ENCODE measurements at regions not wholly inside any gene's neighbourhood (a gene's known extent, or its start where the extent isn't known, plus 50 kb on each side); places are given as distances from the start of the nearest gene placed in this dataset.

- H3K27me3 Mint-ChIP-seq (ENCODE audit: low read depth), result no peaks in the 10 kb centered on the region
- peaks cover 4% of the 10 kb centered on the region for H3K9me3 Mint-ChIP-seq
- no peak overlapping the region for H3K27ac Mint-ChIP-seq
- no peak overlapping the region for H3K4me3 Mint-ChIP-seq
- DNase-seq (ENCODE audit: low spot score in 2 of 2, unreplicated experiment in 2 of 2), result no peak
- no peaks in the 10 kb centered on the region for H3K36me3 Mint-ChIP-seq
- H3K4me1 Mint-ChIP-seq, result peaks cover 7% of the 10 kb centered on the region
- no peak for TF ChIP-seq CTCF (IDR thresholded peaks at IDR 0.05; ENCODE audit: unreplicated experiment)
Observed at GRCh38 chr1:239233626-239234025, 152.7 kb upstream of the CHRM3 start.

- Mint-ChIP-seq H3K27me3 (ENCODE audit: low read depth) (no peaks in the 10 kb centered on the region), H3K9me3 (peaks cover 4% of the 10 kb centered on the region), H3K4me1 (peaks cover 7% of the 10 kb centered on the region), H3K4me3 (no peak overlapping the region), H3K36me3 (no peaks in the 10 kb centered on the region), H3K27ac (no peak overlapping the region)
- no peak for DNase-seq (ENCODE audit: low spot score in 2 of 2, unreplicated experiment in 2 of 2)
- no peak for TF ChIP-seq CTCF (IDR thresholded peaks at IDR 0.05; ENCODE audit: unreplicated experiment)
Observed at GRCh38 chr1:239232921-239233320, 153.4 kb upstream of the CHRM3 start.

GRCh38 chr1:239228451-239228850, 157.9 kb upstream of the CHRM3 start:
- H3K9me3 Mint-ChIP-seq, result peaks cover 28% of the 10 kb centered on the region
- no peaks in the 10 kb centered on the region for H3K27me3 Mint-ChIP-seq (ENCODE audit: low read depth)

GRCh38 chr1:239225396-239225795, 161.0 kb upstream of the CHRM3 start:
- Mint-ChIP-seq H3K27me3 (ENCODE audit: low read depth) (no peaks in the 10 kb centered on the region), H3K4me3 (no peak overlapping the region), H3K4me1 (no peaks in the 10 kb centered on the region), H3K36me3 (peaks cover 17% of the 10 kb centered on the region), H3K27ac (no peak overlapping the region), H3K9me3 (peaks cover 58% of the 10 kb centered on the region)
- no peak for DNase-seq (ENCODE audit: low spot score in 2 of 2, unreplicated experiment in 2 of 2)
- no peak for TF ChIP-seq CTCF (IDR thresholded peaks at IDR 0.05; ENCODE audit: unreplicated experiment)

More at GRCh38 chr1:239228451-239228850, 157.9 kb upstream of the CHRM3 start:
- no peak for TF ChIP-seq CTCF (IDR thresholded peaks at IDR 0.05; ENCODE audit: unreplicated experiment)
- peaks cover 12% of the 10 kb centered on the region for H3K36me3 Mint-ChIP-seq
- no peak overlapping the region for H3K27ac Mint-ChIP-seq
- no peak for DNase-seq (ENCODE audit: low spot score in 2 of 2, unreplicated experiment in 2 of 2)
- H3K4me3 Mint-ChIP-seq, result no peak overlapping the region
- peaks cover 7% of the 10 kb centered on the region for H3K4me1 Mint-ChIP-seq

- Mint-ChIP-seq H3K36me3 (peaks cover 17% of the 10 kb centered on the region), H3K4me3 (no peak overlapping the region), H3K27me3 (ENCODE audit: low read depth) (no peaks in the 10 kb centered on the region), H3K27ac (no peak overlapping the region), H3K4me1 (no peaks in the 10 kb centered on the region), H3K9me3 (peaks cover 58% of the 10 kb centered on the region)
- no peak for TF ChIP-seq CTCF (IDR thresholded peaks at IDR 0.05; ENCODE audit: unreplicated experiment)
- no peak for DNase-seq (ENCODE audit: low spot score in 2 of 2, unreplicated experiment in 2 of 2)
Observed at GRCh38 chr1:239224100-239224499, 162.3 kb upstream of the CHRM3 start.

GRCh38 chr1:239222999-239223398, 163.4 kb upstream of the CHRM3 start:
- peaks cover 17% of the 10 kb centered on the region for H3K36me3 Mint-ChIP-seq
- H3K9me3 Mint-ChIP-seq, result peaks cover 58% of the 10 kb centered on the region
- no peak for DNase-seq (ENCODE audit: low spot score in 2 of 2, unreplicated experiment in 2 of 2)
- no peak overlapping the region for H3K4me3 Mint-ChIP-seq
- H3K27me3 Mint-ChIP-seq (ENCODE audit: low read depth), result no peaks in the 10 kb centered on the region
- no peak for TF ChIP-seq CTCF (IDR thresholded peaks at IDR 0.05; ENCODE audit: unreplicated experiment)
- no peaks in the 10 kb centered on the region for H3K4me1 Mint-ChIP-seq
- no peak overlapping the region for H3K27ac Mint-ChIP-seq

Measured in mesothelial cell of epicardium (in vitro differentiated cells).